HG03571 (cell line): ENCODE measurements at regions not wholly inside any gene's neighbourhood (a gene's known extent, or its start where the extent isn't known, plus 50 kb on each side); places are given as distances from the start of the nearest gene placed in this dataset.
"Not testable (repeated sequence)": the region's sequence is repeated elsewhere in the genome, so short reads cannot be mapped to it uniquely, and the experiment has no call there.

Experiments used
- ATAC-seq: cut with Tn5 transposase; IDR thresholded peaks from one replicate; pipeline ENCODE4 v1.9.1; 2021; ENCODE audit not compliant: unreplicated experiment

DNA sequence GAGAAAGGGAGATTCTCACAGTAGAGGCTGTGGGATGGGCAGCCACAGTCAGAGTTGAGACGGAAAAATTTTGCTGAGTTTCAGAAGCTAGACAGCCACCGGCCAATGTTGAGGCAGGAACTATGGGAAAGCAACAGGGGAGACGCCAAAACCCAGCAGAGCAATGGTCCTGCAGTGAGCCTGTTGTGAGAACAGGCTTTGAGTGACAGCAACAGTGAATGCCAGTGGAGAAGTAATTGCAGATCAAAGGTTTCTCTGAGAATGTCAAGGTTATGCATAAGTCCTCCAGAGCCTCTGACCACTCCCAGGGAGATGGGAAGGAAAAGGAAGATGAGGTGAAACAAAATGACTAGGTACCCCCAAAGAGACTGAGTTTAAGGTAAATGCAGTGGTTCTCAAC lies 54.2 kb upstream of the DAAM1 start:
- ATAC-seq, result no peak

DNA sequence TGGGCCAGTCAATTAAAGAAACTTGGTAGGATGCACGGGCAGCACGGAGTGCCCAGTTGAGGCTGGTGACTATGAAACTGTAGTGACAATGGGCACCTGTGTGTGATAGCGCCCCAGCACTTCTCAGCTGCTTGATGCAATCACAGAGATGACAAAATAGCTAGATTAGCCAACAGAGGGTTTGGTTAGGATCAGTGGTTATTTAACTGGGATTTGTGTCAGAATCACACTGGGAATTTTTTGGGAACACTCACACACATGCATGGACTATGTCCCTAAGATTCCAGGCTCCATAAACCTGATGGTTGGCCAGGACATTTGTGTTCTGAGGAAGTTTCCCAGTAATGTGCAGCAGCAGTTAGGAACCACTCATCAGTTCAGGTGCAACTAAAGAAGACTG lies 51.2 kb upstream of the DAAM1 start:
- no peak for ATAC-seq

DNA sequence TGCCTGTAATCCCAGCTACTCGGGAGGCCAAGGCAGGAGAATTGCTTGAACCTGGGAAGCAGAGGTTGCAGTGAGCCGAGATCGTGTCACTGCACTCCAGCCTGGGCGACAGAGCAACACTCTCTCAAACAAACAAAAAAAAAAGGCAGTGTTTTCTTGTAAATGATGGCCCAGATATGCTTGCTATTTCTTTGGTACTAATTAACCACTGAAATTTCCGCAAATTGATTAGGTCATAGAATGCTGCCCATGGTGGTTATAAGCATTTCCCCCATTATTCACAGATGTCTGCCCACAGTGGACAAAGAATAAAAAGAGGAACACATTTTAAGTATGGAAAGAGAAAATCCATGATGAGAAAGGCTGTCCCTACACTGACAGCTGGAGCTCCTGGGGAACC lies 49.9 kb upstream of the DAAM1 start:
- ATAC-seq, result not testable (repeated sequence)
